ENCODE measurements at regions not wholly inside any gene's neighbourhood (a gene's known extent, or its start where the extent isn't known, plus 50 kb on each side); places are given as distances from the start of the nearest gene placed in this dataset.

GRCh38 chr18:57241869-57242268 lies 95.0 kb downstream of the BOD1L2 start:
- Histone ChIP-seq H3K4ac (ENCODE audit: low read depth, low read length) (no peak overlapping the region), H3K27me3 (ENCODE audit: insufficient read depth, low read length) (no peaks in the 10 kb centered on the region), H3T11ph (ENCODE audit: low read length) (no peak overlapping the region), H3K18ac (ENCODE audit: insufficient read length, low read depth, low read length) (no peak overlapping the region), H3K9me3 (ENCODE audit: control insufficient read depth, low read depth, low read length) (no peaks in the 10 kb centered on the region), H3K4me1 (ENCODE audit: insufficient read depth, low read length) (no peaks in the 10 kb centered on the region), H2BK120ac (ENCODE audit: low read depth, low read length, poor library complexity, severe bottlenecking) (no peak overlapping the region), H3K27ac (ENCODE audit: insufficient read length, low read depth, low read length) (no peak overlapping the region), H3K4me2 (ENCODE audit: insufficient read depth, insufficient read length, low read length) (no peak overlapping the region), H2BK15ac (ENCODE audit: low read depth, low read length) (no peak overlapping the region), H3K23me2 (ENCODE audit: insufficient read length, low read depth, low read length, poor library complexity, severe bottlenecking) (no peaks in the 10 kb centered on the region), H2AK5ac (ENCODE audit: insufficient read length, low read length) (no peak overlapping the region), H4K20me1 (ENCODE audit: control insufficient read depth, insufficient read depth, insufficient read length) (no peaks in the 10 kb centered on the region), H4K5ac (ENCODE audit: insufficient read length, low read depth, low read length) (no peak overlapping the region), H2BK5ac (ENCODE audit: insufficient read length, low read length) (no peak overlapping the region), H3K9ac (ENCODE audit: extremely low read depth, insufficient read length, low read length) (no peak overlapping the region), H2AFZ (ENCODE audit: low read length) (no peak overlapping the region), H4K91ac (ENCODE audit: insufficient read length, low read depth, low read length) (no peak overlapping the region), H4K8ac (replicated peaks; ENCODE audit: insufficient read length, low read depth, low read length) (no peak overlapping the region), H3K14ac (ENCODE audit: insufficient read depth, low read length) (no peak overlapping the region), H3K56ac (ENCODE audit: insufficient read length, low read depth, low read length) (no peak overlapping the region), H3K79me2 (ENCODE audit: insufficient read depth, low read length) (no peaks in the 10 kb centered on the region; the same call in 1 of the 2 replicates), H2BK12ac (ENCODE audit: insufficient read length, low read depth, low read length) (no peak overlapping the region), H3K79me1 (ENCODE audit: insufficient read depth, low read depth, low read length, poor library complexity, severe bottlenecking) (no peaks in the 10 kb centered on the region), H3K23ac (ENCODE audit: insufficient read length, low read depth, low read length) (no peak overlapping the region), H2BK20ac (ENCODE audit: low read depth, low read length, poor library complexity, severe bottlenecking) (no peak overlapping the region)
- no peaks in the 10 kb centered on the region for H3K4me1 Mint-ChIP-seq
- no peaks in the 10 kb centered on the region; the same call in 1 of the 2 replicates for H3K27me3 Mint-ChIP-seq (ENCODE audit: low read depth)
- no peak overlapping the region; a peak in 2 of 7 replicates for H3K27ac Mint-ChIP-seq
- H3K9me3 Mint-ChIP-seq = no peaks in the 10 kb centered on the region
- DNase-seq = no peak
- no CpG with 5 or more reads among the region's 3 CpGs for WGBS (ENCODE audit: extremely low coverage, insufficient read length, low lambda C conversion rate)
- no peak for TF ChIP-seq CTCF (conservative IDR thresholded peaks at IDR 0.05)
- no peaks in the 10 kb centered on the region for H3K36me3 Mint-ChIP-seq (ENCODE audit: insufficient read depth in 1 of 3, low read depth in 3 of 3)
- H3K4me3 Mint-ChIP-seq = no peak overlapping the region
